H9 (cell line): ENCODE measurements at regions not wholly inside any gene's neighbourhood (a gene's known extent, or its start where the extent isn't known, plus 50 kb on each side); places are given as distances from the start of the nearest gene placed in this dataset.

Experiments used
- DNase-seq: peaks from one replicate; pipeline ENCODE4 v3.0.0-alpha.2; 2017
- H2AFZ ChIP-seq: one replicate; pipeline ENCODE4 v1.6.1; 2013; ENCODE audit warnings: mild to moderate bottlenecking, low read length, control low read depth, moderate library complexity
- H2AK5ac ChIP-seq: 2 replicates; pipeline ENCODE4 v1.6.1; 2013; ENCODE audit warnings: low read length, control low read depth, mixed read lengths; ENCODE audit not compliant: insufficient read length
- H2BK120ac ChIP-seq: one replicate; pipeline ENCODE4 v1.6.1; 2013; ENCODE audit warnings: low read depth, mild to moderate bottlenecking, low read length, control low read depth, inconsistent platforms; ENCODE audit not compliant: poor library complexity, severe bottlenecking
- H2BK12ac ChIP-seq: 2 replicates; pipeline ENCODE4 v1.6.1; 2013; ENCODE audit warnings: low read length, control low read depth, mixed read lengths, low read depth; ENCODE audit not compliant: insufficient read length
- H2BK15ac ChIP-seq: 2 replicates; pipeline ENCODE4 v1.6.1; 2013; ENCODE audit warnings: low read depth, low read length, control low read depth
- H2BK20ac ChIP-seq: one replicate; pipeline ENCODE4 v1.6.1; 2013; ENCODE audit warnings: low read depth, mild to moderate bottlenecking, low read length, control low read depth, inconsistent platforms; ENCODE audit not compliant: poor library complexity, severe bottlenecking
- H2BK5ac ChIP-seq: 2 replicates; pipeline ENCODE4 v1.6.1; 2013; ENCODE audit warnings: low read length, control low read depth, mixed read lengths; ENCODE audit not compliant: insufficient read length
- H3K14ac ChIP-seq: 2 replicates; pipeline ENCODE4 v1.6.1; 2013; ENCODE audit warnings: low read length, control low read depth; ENCODE audit not compliant: insufficient read depth
- H3K18ac ChIP-seq: 2 replicates; pipeline ENCODE4 v1.6.1; 2013; ENCODE audit warnings: low read depth, mild to moderate bottlenecking, mixed read lengths, low read length, control low read depth; ENCODE audit not compliant: insufficient read length
- H3K23ac ChIP-seq: 2 replicates; pipeline ENCODE4 v1.6.1; 2013; ENCODE audit warnings: low read length, control low read depth, mixed read lengths, low read depth; ENCODE audit not compliant: insufficient read length
- H3K23me2 ChIP-seq: 2 replicates; pipeline ENCODE4 v1.6.1; 2013; ENCODE audit warnings: low read depth, mild to moderate bottlenecking, mixed read lengths, low read length, control low read depth; ENCODE audit not compliant: insufficient read length, poor library complexity, severe bottlenecking
- H3K27ac ChIP-seq: 2 replicates; pipeline ENCODE4 v1.5.1; 2013; ENCODE audit warnings: low read length, control low read depth, mixed read lengths, low read depth; ENCODE audit not compliant: insufficient read length
- H3K27me3 ChIP-seq: 2 replicates; pipeline ENCODE4 v1.6.1; 2013; ENCODE audit warnings: low read length, control low read depth, inconsistent platforms; ENCODE audit not compliant: insufficient read depth
- H3K4ac ChIP-seq: 2 replicates; pipeline ENCODE4 v1.6.1; 2013; ENCODE audit warnings: low read depth, mild to moderate bottlenecking, control low read depth, inconsistent platforms, low read length, moderate library complexity
- H3K4me1 ChIP-seq: 2 replicates; pipeline ENCODE4 v1.6.1; 2013; ENCODE audit warnings: low read length, control low read depth, inconsistent platforms; ENCODE audit not compliant: insufficient read depth
- H3K4me2 ChIP-seq: 2 replicates; pipeline ENCODE4 v1.6.1; 2013; ENCODE audit warnings: low read length, control low read depth, mixed read lengths; ENCODE audit not compliant: insufficient read length, insufficient read depth
- H3K56ac ChIP-seq: 2 replicates; pipeline ENCODE4 v1.6.1; 2013; ENCODE audit warnings: low read depth, mild to moderate bottlenecking, mixed read lengths, low read length, control low read depth; ENCODE audit not compliant: insufficient read length
- H3K79me1 ChIP-seq: 2 replicates; pipeline ENCODE4 v1.6.1; 2013; ENCODE audit warnings: low read depth, mild to moderate bottlenecking, moderate library complexity, low read length, control low read depth, inconsistent platforms; ENCODE audit not compliant: insufficient read depth, poor library complexity, severe bottlenecking
- H3K79me2 ChIP-seq: 2 replicates; pipeline ENCODE4 v1.6.1; 2013; ENCODE audit warnings: low read length, control low read depth, inconsistent platforms; ENCODE audit not compliant: insufficient read depth
- H3K9ac ChIP-seq: 2 replicates; pipeline ENCODE4 v1.6.1; 2013; ENCODE audit warnings: low read length, control low read depth, mixed read lengths; ENCODE audit not compliant: insufficient read length; ENCODE audit errors: extremely low read depth
- H3K9me3 ChIP-seq: one replicate; pipeline ENCODE4 v1.6.1; 2013; ENCODE audit warnings: low read depth, low read length, inconsistent platforms; ENCODE audit not compliant: control insufficient read depth
- H3T11ph ChIP-seq: one replicate; pipeline ENCODE4 v1.6.1; 2013; ENCODE audit warnings: mild to moderate bottlenecking, low read length, control low read depth, inconsistent platforms
- H4K20me1 ChIP-seq: one replicate; pipeline ENCODE4 v1.6.1; 2013; ENCODE audit not compliant: control insufficient read depth, insufficient read length, insufficient read depth
- H4K5ac ChIP-seq: 2 replicates; pipeline ENCODE4 v1.6.1; 2013; ENCODE audit warnings: low read depth, mild to moderate bottlenecking, mixed read lengths, low read length, control low read depth; ENCODE audit not compliant: insufficient read length
- H4K8ac ChIP-seq: replicated peaks from 2 replicates; pipeline ENCODE4 v1.6.1; 2013; ENCODE audit warnings: low read length, control low read depth, mixed read lengths, low read depth; ENCODE audit not compliant: insufficient read length
- H4K91ac ChIP-seq: 2 replicates; pipeline ENCODE4 v1.6.1; 2013; ENCODE audit warnings: low read depth, mild to moderate bottlenecking, moderate library complexity, mixed read lengths, low read length, control low read depth; ENCODE audit not compliant: insufficient read length
- H3K27ac Mint-ChIP-seq, 3 experiments: 2 replicates in 2 of 3; 3 replicates in 1 of 3; pipeline ENCODE4 v1.8.0; 2020 to 2021; ENCODE audit warnings: mixed read lengths in 3 of 3, mild to moderate bottlenecking in 1 of 3, moderate library complexity in 1 of 3
- H3K27me3 Mint-ChIP-seq: 2 replicates; pipeline ENCODE4 v1.8.0; 2021; ENCODE audit warnings: low read depth, mild to moderate bottlenecking, moderate library complexity, mixed read lengths
- H3K36me3 Mint-ChIP-seq, 3 experiments: 2 replicates in 2 of 3; 3 replicates in 1 of 3; pipeline ENCODE4 v1.8.0; 2020 to 2021; ENCODE audit warnings: low read depth in 3 of 3, mixed read lengths in 3 of 3; ENCODE audit not compliant: insufficient read depth in 1 of 3
- H3K4me1 Mint-ChIP-seq, 2 experiments: 2 replicates each; pipeline ENCODE4 v1.8.0; 2020; ENCODE audit warnings: mixed read lengths in 2 of 2
- H3K4me3 Mint-ChIP-seq, 2 experiments: 2 replicates in 1 of 2; 3 replicates in 1 of 2; pipeline ENCODE4 v1.8.0; 2020 to 2021; ENCODE audit warnings: mild to moderate bottlenecking in 2 of 2, mixed read lengths in 2 of 2, moderate library complexity in 1 of 2
- H3K9me3 Mint-ChIP-seq, 2 experiments: 2 replicates in 1 of 2; 3 replicates in 1 of 2; pipeline ENCODE4 v1.8.0; 2020; ENCODE audit warnings: mild to moderate bottlenecking in 2 of 2, mixed read lengths in 2 of 2, moderate library complexity in 1 of 2
- CTCF ChIP-seq: fragments of 200-600 bp; sonication (generic); conservative IDR thresholded peaks from 3 replicates; pipeline ENCODE4 v1.8.0; 2021; ENCODE audit warnings: antibody characterized with exemption, mild to moderate bottlenecking
- WGBS: extraction: QIAGEN DNeasy Blood & Tissue Kit; methylation state at CpG from one replicate; pipeline ENCODE4 v1.1.7; 2013; ENCODE audit warnings: missing lambda C conversion rate, low lambda C conversion rate, mixed read lengths; ENCODE audit not compliant: insufficient read length; ENCODE audit errors: extremely low coverage; 5-methylcytosine and 5-hydroxymethylcytosine counted together

GRCh38 chr11:24400059-24400665, 96.7 kb upstream of the LUZP2 start:
- no peak overlapping the region for H3K4me2 ChIP-seq
- WGBS, result no CpG with 5 or more reads among the region's 10 CpGs
- H2BK120ac ChIP-seq, result no peak overlapping the region
- H3K27ac Mint-ChIP-seq, result no peak overlapping the region
- no peaks in the 10 kb centered on the region for H3K79me1 ChIP-seq
- H2BK15ac ChIP-seq, result no peak overlapping the region
- no peaks in the 10 kb centered on the region for H3K27me3 Mint-ChIP-seq
- H3K56ac ChIP-seq, result no peak overlapping the region
- no peak overlapping the region for H2BK20ac ChIP-seq
- H3K27me3 ChIP-seq, result no peaks in the 10 kb centered on the region
- H2AFZ ChIP-seq, result no peak overlapping the region
- no peaks in the 10 kb centered on the region for H3K9me3 Mint-ChIP-seq
- no peaks in the 10 kb centered on the region for H3K4me1 ChIP-seq
- H3K23me2 ChIP-seq, result no peaks in the 10 kb centered on the region
- H4K91ac ChIP-seq, result no peak overlapping the region
- no peak overlapping the region for H2BK5ac ChIP-seq
- H3K9me3 ChIP-seq, result no peaks in the 10 kb centered on the region
- H3T11ph ChIP-seq, result no peak overlapping the region
- no peak overlapping the region for H2BK12ac ChIP-seq
- no peaks in the 10 kb centered on the region for H3K4me1 Mint-ChIP-seq
- no peaks in the 10 kb centered on the region for H3K36me3 Mint-ChIP-seq
- TF ChIP-seq CTCF, result no peak
- H3K79me2 ChIP-seq, result no peaks in the 10 kb centered on the region
- H3K4ac ChIP-seq, result no peak overlapping the region
- no peak overlapping the region for H3K27ac ChIP-seq
- no peak overlapping the region for H3K18ac ChIP-seq
- H4K5ac ChIP-seq, result no peak overlapping the region
- H4K8ac ChIP-seq, result no peak overlapping the region
- H3K9ac ChIP-seq, result no peak overlapping the region
- no peak overlapping the region for H3K23ac ChIP-seq
- H2AK5ac ChIP-seq, result no peak overlapping the region
- H3K4me3 Mint-ChIP-seq, result no peak overlapping the region
- no peak for DNase-seq
- H3K14ac ChIP-seq, result no peak overlapping the region
- no peaks in the 10 kb centered on the region for H4K20me1 ChIP-seq
